MM.1S (cell line): ENCODE measurements at regions not wholly inside any gene's neighbourhood (a gene's known extent, or its start where the extent isn't known, plus 50 kb on each side); places are given as distances from the start of the nearest gene placed in this dataset.

Experiments used
- DNase-seq: peaks from one replicate; pipeline ENCODE4 v3.0.0-alpha.2; 2015
- H2AFZ ChIP-seq: fragments of 300-600 bp; sonication (generic); 2 replicates; pipeline ENCODE4 v1.6.0; 2016; ENCODE audit warnings: antibody characterized with exemption, low read length
- H3F3A ChIP-seq: fragments of 300-600 bp; sonication (generic); 2 replicates; pipeline ENCODE4 v1.6.1; 2016; ENCODE audit warnings: mild to moderate bottlenecking, antibody characterized with exemption, low read length, moderate library complexity, mixed read lengths; ENCODE audit not compliant: insufficient read depth
- H3K27ac ChIP-seq: fragments of 300-600 bp; sonication (generic); 2 replicates; pipeline ENCODE4 v1.5.1; 2016; ENCODE audit warnings: mild to moderate bottlenecking, low read length
- H3K27me3 ChIP-seq: fragments of 300-600 bp; sonication (generic); replicated peaks from 2 replicates; pipeline ENCODE4 v1.6.0; 2016; ENCODE audit warnings: low read length; ENCODE audit not compliant: insufficient read depth
- H3K36me3 ChIP-seq: fragments of 300-600 bp; sonication (generic); replicated peaks from 2 replicates; pipeline ENCODE4 v1.6.1; 2016; ENCODE audit warnings: mild to moderate bottlenecking, low read length, mixed read lengths; ENCODE audit not compliant: insufficient read depth
- H3K4me1 ChIP-seq: fragments of 300-600 bp; sonication (generic); 2 replicates; pipeline ENCODE4 v1.6.1; 2016; ENCODE audit warnings: low read length, mixed read lengths
- H3K4me2 ChIP-seq: fragments of 300-600 bp; sonication (generic); 2 replicates; pipeline ENCODE4 v1.6.0; 2016; ENCODE audit warnings: low read depth, low read length
- H3K4me3 ChIP-seq: fragments of 300-600 bp; sonication (generic); 2 replicates; pipeline ENCODE4 v1.5.1; 2016; ENCODE audit warnings: low read length, mixed read lengths
- H3K79me2 ChIP-seq: fragments of 300-600 bp; sonication (generic); 2 replicates; pipeline ENCODE4 v1.6.1; 2016; ENCODE audit warnings: mixed run types, low read length, mixed read lengths
- H3K9ac ChIP-seq: fragments of 300-600 bp; sonication (generic); 2 replicates; pipeline ENCODE4 v1.6.1; 2016; ENCODE audit warnings: low read length, mixed read lengths
- H3K9me2 ChIP-seq: fragments of 300-600 bp; sonication (generic); replicated peaks from 2 replicates; pipeline ENCODE4 v1.6.1; 2016; ENCODE audit warnings: mild to moderate bottlenecking, low read length, mixed read lengths; ENCODE audit not compliant: insufficient read depth
- H3K9me3 ChIP-seq: fragments of 300-600 bp; sonication (generic); replicated peaks from 2 replicates; pipeline ENCODE4 v1.6.1; 2016; ENCODE audit warnings: mild to moderate bottlenecking, low read length, mixed read lengths; ENCODE audit not compliant: insufficient read depth
- H4K20me1 ChIP-seq: fragments of 300-600 bp; sonication (generic); 2 replicates; pipeline ENCODE4 v1.6.1; 2016; ENCODE audit warnings: mild to moderate bottlenecking, low read length, moderate library complexity, mixed read lengths; ENCODE audit not compliant: insufficient read depth
- CTCF ChIP-seq: fragments of 300-600 bp; sonication (generic); IDR thresholded peaks from 2 replicates; pipeline ENCODE4 v1.5.1; 2016; ENCODE audit warnings: antibody characterized with exemption, low read length, mixed read lengths
- EZH2 ChIP-seq: fragments of 300-600 bp; sonication (generic); optimal IDR thresholded peaks from 2 replicates; pipeline ENCODE3; 2017; ENCODE audit warnings: low read depth, mild to moderate bottlenecking, antibody characterized with exemption, low read length, mixed read lengths
- EZH2phosphoT487 ChIP-seq: fragments of 300-600 bp; sonication (generic); IDR thresholded peaks from 2 replicates; pipeline ENCODE4 v1.6.1; 2018; ENCODE audit warnings: antibody characterized with exemption, low read length

GRCh38 chr7:63008366-63008765, 990.3 kb upstream of the ZNF722 start:
- H3K9me2 ChIP-seq: no peaks in the 10 kb centered on the region
- H3K4me1 ChIP-seq: no peaks in the 10 kb centered on the region
- H3K27me3 ChIP-seq: no peaks in the 10 kb centered on the region
- no peak overlapping the region for H3K4me3 ChIP-seq
- H3K9ac ChIP-seq: no peak overlapping the region
- no peak for DNase-seq
- H3K36me3 ChIP-seq: no peaks in the 10 kb centered on the region
- H2AFZ ChIP-seq: no peak overlapping the region
- H3K9me3 ChIP-seq: no peaks in the 10 kb centered on the region
- H4K20me1 ChIP-seq: no peaks in the 10 kb centered on the region
- TF ChIP-seq EZH2 (no peak), CTCF (no peak), EZH2phosphoT487 (no peak)
- no peaks in the 10 kb centered on the region for H3K79me2 ChIP-seq
- H3K27ac ChIP-seq: no peak overlapping the region
- no peaks in the 10 kb centered on the region for H3F3A ChIP-seq
- H3K4me2 ChIP-seq: no peak overlapping the region

GRCh38 chr7:63009771-63010170, 988.9 kb upstream of the ZNF722 start:
- no peak overlapping the region for H2AFZ ChIP-seq
- H3K27ac ChIP-seq: no peak overlapping the region
- H3K27me3 ChIP-seq: no peaks in the 10 kb centered on the region
- H3K4me2 ChIP-seq: no peak overlapping the region
- H3K9me3 ChIP-seq: no peaks in the 10 kb centered on the region
- no peak overlapping the region for H3K9ac ChIP-seq
- no peaks in the 10 kb centered on the region for H3K9me2 ChIP-seq
- no peak for DNase-seq
- H3F3A ChIP-seq: no peaks in the 10 kb centered on the region
- no peaks in the 10 kb centered on the region for H3K36me3 ChIP-seq
- no peaks in the 10 kb centered on the region for H3K79me2 ChIP-seq
- TF ChIP-seq CTCF: no peak
- TF ChIP-seq EZH2phosphoT487: no peak
- TF ChIP-seq EZH2: no peak
- H3K4me3 ChIP-seq: no peak overlapping the region
- no peaks in the 10 kb centered on the region for H4K20me1 ChIP-seq
- H3K4me1 ChIP-seq: no peaks in the 10 kb centered on the region

GRCh38 chr7:63012633-63013183, 985.9 kb upstream of the ZNF722 start:
- Histone ChIP-seq H3K36me3 (no peaks in the 10 kb centered on the region), H3K27ac (no peak overlapping the region), H2AFZ (no peak overlapping the region), H3K4me3 (no peak overlapping the region), H3K4me1 (no peaks in the 10 kb centered on the region), H3K9me2 (no peaks in the 10 kb centered on the region), H3K27me3 (no peaks in the 10 kb centered on the region), H3K4me2 (no peak overlapping the region), H4K20me1 (no peaks in the 10 kb centered on the region), H3K9ac (no peak overlapping the region), H3F3A (no peaks in the 10 kb centered on the region), H3K9me3 (no peaks in the 10 kb centered on the region), H3K79me2 (no peaks in the 10 kb centered on the region)
- no peak for DNase-seq
- no peak for TF ChIP-seq CTCF
